Vagina (tissue), 2 donors: ENCODE measurements at regions not wholly inside any gene's neighbourhood (a gene's known extent, or its start where the extent isn't known, plus 50 kb on each side); places are given as distances from the start of the nearest gene placed in this dataset.

Experiments
- POLR2A ChIP-seq, 2 donors: fragments of 450-650 bp; IDR thresholded peaks; one replicate each; pipeline ENCODE4 v1.6.1; 2017; ENCODE audit warnings: antibody characterized with exemption in 2 of 2, mild to moderate bottlenecking in 2 of 2, moderate library complexity in 2 of 2
- POLR2AphosphoS5 ChIP-seq, 2 donors: sonication (generic); formaldehyde crosslinking; IDR thresholded peaks; one replicate each; pipeline ENCODE4 v1.9.0; 2017; ENCODE audit warnings: antibody characterized with exemption in 2 of 2, mild to moderate bottlenecking in 2 of 2, low read depth in 1 of 2; ENCODE audit not compliant: insufficient read depth in 1 of 2

DNA sequence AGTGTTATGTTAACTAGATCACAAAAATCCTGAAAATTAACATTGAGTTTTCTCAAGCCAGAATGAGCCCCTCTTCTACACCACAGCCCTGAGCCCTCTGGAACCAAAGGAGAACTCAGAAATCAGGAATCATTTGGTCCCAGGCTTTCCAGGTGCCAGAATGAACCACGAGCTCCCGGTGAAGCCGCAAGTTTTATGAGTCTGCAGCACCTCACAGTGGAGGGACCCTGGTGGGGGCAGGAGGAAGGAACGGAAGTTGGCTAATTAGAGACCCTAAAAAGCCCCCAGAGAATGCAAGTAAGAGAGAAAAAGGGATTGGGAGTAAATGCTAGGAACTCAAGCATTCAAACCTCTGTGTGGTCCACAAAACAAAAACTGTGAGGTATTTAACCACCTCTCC, 52.9 kb upstream of the BCL2L14 start:
- no peak for TF ChIP-seq POLR2A (IDR thresholded peaks at IDR 0.05)
- no peak for TF ChIP-seq POLR2AphosphoS5 (IDR thresholded peaks at IDR 0.05; ENCODE audit: insufficient read depth in 1 of 2, low read depth in 1 of 2)
